Suppressor macrophage treated with lipopolysaccharide for 1 hour (primary cell): ENCODE measurements at regions not wholly inside any gene's neighbourhood (a gene's known extent, or its start where the extent isn't known, plus 50 kb on each side); places are given as distances from the start of the nearest gene placed in this dataset.

Experiments
- DNase-seq, 3 donors: peaks; one replicate each; pipeline ENCODE4 v3.0.0-alpha.2; 2020 to 2022

DNA sequence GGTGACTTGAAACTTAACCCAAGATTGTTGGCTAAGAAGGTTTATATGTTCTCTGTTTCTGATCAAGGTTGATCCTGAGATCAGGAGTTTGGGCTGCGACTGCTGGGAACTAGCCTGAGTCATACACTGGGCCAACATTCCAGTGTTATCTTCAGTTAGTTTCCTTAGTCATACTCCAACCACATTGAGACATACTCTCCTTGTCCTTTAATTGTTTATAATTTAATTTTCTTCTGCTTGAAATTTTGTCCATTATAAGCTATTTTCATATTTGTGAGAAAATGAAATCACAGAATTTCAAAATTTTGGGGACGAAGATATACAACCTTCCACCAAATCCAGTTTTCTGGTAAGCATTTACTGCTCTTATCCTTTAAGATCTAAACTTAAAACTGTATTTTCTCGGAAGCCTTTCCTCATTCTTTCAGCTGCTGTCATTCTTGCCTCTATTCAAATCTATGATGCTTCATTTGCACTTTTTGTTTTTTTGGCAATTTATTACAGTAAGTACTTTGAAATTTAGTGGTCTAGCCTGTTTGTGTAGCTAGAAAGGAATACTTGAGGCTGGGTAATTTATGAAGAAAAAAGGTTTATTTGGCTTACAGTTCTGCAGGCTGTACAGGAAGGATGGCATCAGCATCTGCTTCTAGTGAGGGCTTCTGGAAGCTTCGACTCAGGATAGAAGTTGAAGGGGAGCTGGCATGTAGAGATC, 63.4 kb upstream of the POT1 start:
- DNase-seq, result no peak

GRCh38 chr7:124989911-124990310, 60.3 kb upstream of the POT1 start:
- DNase-seq, result no peak
